Loucy (cell line): ENCODE measurements at regions not wholly inside any gene's neighbourhood (a gene's known extent, or its start where the extent isn't known, plus 50 kb on each side); places are given as distances from the start of the nearest gene placed in this dataset.

Source experiments
- H2AFZ ChIP-seq: fragments of 200-600 bp; sonication (generic); 2 replicates; pipeline ENCODE4 v1.6.0; 2016; ENCODE audit warnings: antibody characterized with exemption, mild to moderate bottlenecking, low read length, moderate library complexity
- H3F3A ChIP-seq: fragments of 200-600 bp; 2 replicates; pipeline ENCODE4 v1.6.0; 2016; ENCODE audit warnings: antibody characterized with exemption, low read depth, mild to moderate bottlenecking
- H3K27me3 ChIP-seq: fragments of 200-600 bp; sonication (generic); 2 replicates; pipeline ENCODE4 v1.6.1; 2014; ENCODE audit warnings: low read length, mild to moderate bottlenecking; ENCODE audit not compliant: insufficient read depth, poor library complexity, severe bottlenecking
- H3K36me3 ChIP-seq: fragments of 200-600 bp; sonication (generic); 2 replicates; pipeline ENCODE4 v1.6.1; 2016; ENCODE audit warnings: low read length; ENCODE audit not compliant: insufficient read depth
- H3K4me1 ChIP-seq: fragments of 200-600 bp; sonication (generic); 2 replicates; pipeline ENCODE4 v1.5.1; 2014; ENCODE audit warnings: low read length, mild to moderate bottlenecking; ENCODE audit not compliant: insufficient read depth, poor library complexity, severe bottlenecking
- H3K4me2 ChIP-seq: fragments of 200-600 bp; sonication (generic); 2 replicates; pipeline ENCODE4 v1.6.0; 2014; ENCODE audit warnings: antibody characterized with exemption, low read length, low read depth, mild to moderate bottlenecking; ENCODE audit not compliant: poor library complexity, severe bottlenecking
- H3K4me3 ChIP-seq: fragments of 200-600 bp; sonication (generic); 2 replicates; pipeline ENCODE4 v1.5.1; 2014; ENCODE audit warnings: low read length, mild to moderate bottlenecking, mixed read lengths; ENCODE audit not compliant: poor library complexity, severe bottlenecking
- H3K79me2 ChIP-seq: fragments of 200-600 bp; sonication (generic); 2 replicates; pipeline ENCODE4 v1.6.1; 2014; ENCODE audit warnings: low read length; ENCODE audit not compliant: insufficient read depth
- H3K9ac ChIP-seq: fragments of 200-600 bp; sonication (generic); 2 replicates; pipeline ENCODE4 v1.6.0; 2014; ENCODE audit warnings: mild to moderate bottlenecking, low read depth, low read length, moderate library complexity; ENCODE audit not compliant: poor library complexity, severe bottlenecking
- H3K9me2 ChIP-seq: fragments of 200-600 bp; sonication (generic); replicated peaks from 2 replicates; pipeline ENCODE4 v1.6.1; 2016; ENCODE audit warnings: low read depth, low read length, mixed read lengths
- H3K9me3 ChIP-seq: fragments of 200-600 bp; sonication (generic); 2 replicates; pipeline ENCODE4 v1.6.1; 2014; ENCODE audit warnings: mild to moderate bottlenecking, antibody characterized with exemption, low read length, low read depth; ENCODE audit not compliant: insufficient read depth
- H4K20me1 ChIP-seq: fragments of 200-600 bp; sonication (generic); 2 replicates; pipeline ENCODE4 v1.6.0; 2014; ENCODE audit warnings: antibody characterized with exemption, low read length, mild to moderate bottlenecking; ENCODE audit not compliant: insufficient read depth, poor library complexity, severe bottlenecking
- CTCF ChIP-seq: fragments of 200-600 bp; sonication (generic); conservative IDR thresholded peaks from 2 replicates; pipeline ENCODE4 v1.5.1; 2014; ENCODE audit warnings: mild to moderate bottlenecking, antibody characterized with exemption, low read length
- EZH2phosphoT487 ChIP-seq: fragments of 200-600 bp; IDR thresholded peaks from 2 replicates; pipeline ENCODE4 v1.6.1; 2018; ENCODE audit warnings: antibody characterized with exemption, mild to moderate bottlenecking, moderate library complexity, borderline replicate concordance

- no peaks in the 10 kb centered on the region for H3F3A ChIP-seq
- no peaks in the 10 kb centered on the region for H3K27me3 ChIP-seq
- H3K9me2 ChIP-seq = no peaks in the 10 kb centered on the region
- H3K4me3 ChIP-seq = no peak overlapping the region
- TF ChIP-seq CTCF (no peak), EZH2phosphoT487 (no peak)
- no peaks in the 10 kb centered on the region for H3K79me2 ChIP-seq
- no peaks in the 10 kb centered on the region for H3K36me3 ChIP-seq
- H3K9ac ChIP-seq = no peak overlapping the region
- H3K4me2 ChIP-seq = no peak overlapping the region
- no peaks in the 10 kb centered on the region for H3K9me3 ChIP-seq
- H4K20me1 ChIP-seq = no peaks in the 10 kb centered on the region
- H2AFZ ChIP-seq = no peak overlapping the region
- H3K4me1 ChIP-seq = no peaks in the 10 kb centered on the region
These were observed 614.6 kb downstream of the PCDH19 start for GRCh38 chrX:99795495-99795894.

- no peaks in the 10 kb centered on the region for H3K9me3 ChIP-seq
- H4K20me1 ChIP-seq = no peaks in the 10 kb centered on the region
- H3K9ac ChIP-seq = no peak overlapping the region
- no peaks in the 10 kb centered on the region for H3K36me3 ChIP-seq
- no peak overlapping the region for H3K4me3 ChIP-seq
- no peak overlapping the region for H3K4me2 ChIP-seq
- no peaks in the 10 kb centered on the region for H3F3A ChIP-seq
- no peaks in the 10 kb centered on the region for H3K79me2 ChIP-seq
- no peaks in the 10 kb centered on the region for H3K4me1 ChIP-seq
- no peaks in the 10 kb centered on the region for H3K9me2 ChIP-seq
- H3K27me3 ChIP-seq = no peaks in the 10 kb centered on the region
- H2AFZ ChIP-seq = no peak overlapping the region
- TF ChIP-seq EZH2phosphoT487 (no peak), CTCF (no peak)
These were observed 627.5 kb downstream of the PCDH19 start for GRCh38 chrX:99782516-99783040.

- H3K79me2 ChIP-seq = no peaks in the 10 kb centered on the region
- no peak overlapping the region for H3K4me3 ChIP-seq
- H3K9me2 ChIP-seq = no peaks in the 10 kb centered on the region
- no peaks in the 10 kb centered on the region for H3K4me1 ChIP-seq
- no peaks in the 10 kb centered on the region for H4K20me1 ChIP-seq
- H3K27me3 ChIP-seq = no peaks in the 10 kb centered on the region
- H3K9ac ChIP-seq = no peak overlapping the region
- no peak overlapping the region for H2AFZ ChIP-seq
- H3K9me3 ChIP-seq = no peaks in the 10 kb centered on the region
- H3F3A ChIP-seq = no peaks in the 10 kb centered on the region
- H3K4me2 ChIP-seq = no peak overlapping the region
- H3K36me3 ChIP-seq = no peaks in the 10 kb centered on the region
- TF ChIP-seq CTCF (no peak), EZH2phosphoT487 (no peak)
These were observed 632.2 kb downstream of the PCDH19 start for GRCh38 chrX:99777912-99778311.
